Calu3 (cell line): ENCODE measurements at regions not wholly inside any gene's neighbourhood (a gene's known extent, or its start where the extent isn't known, plus 50 kb on each side); places are given as distances from the start of the nearest gene placed in this dataset.

Source experiments
- BruUV-seq: library from RNA; stranded (reverse); fragments of 400-500 nt; replicated peaks from 2 replicates; lab custom pipeline; 2021; lab: Mats Ljungman, UMichigan
- CTCF ChIA-PET: fragments of 300-600 bp; sonication (Branson Sonifier 250); formaldehyde crosslinking; loops from one replicate; lab custom pipeline; 2022; ENCODE audit warnings: antibody characterized with exemption; lab: Charles Lee
- DNase-seq: peaks from one replicate; pipeline ENCODE4 v3.0.0; 2022
- H3K27ac Mint-ChIP-seq: one replicate; pipeline ENCODE4 v1.8.0; 2022; ENCODE audit warnings: mixed read lengths; ENCODE audit not compliant: unreplicated experiment
- H3K27me3 Mint-ChIP-seq: one replicate; pipeline ENCODE4 v1.8.0; 2022; ENCODE audit warnings: mixed read lengths; ENCODE audit not compliant: unreplicated experiment
- H3K36me3 Mint-ChIP-seq: one replicate; pipeline ENCODE4 v1.8.0; 2022; ENCODE audit warnings: mild to moderate bottlenecking, moderate library complexity, mixed read lengths; ENCODE audit not compliant: insufficient read depth, unreplicated experiment
- H3K4me1 Mint-ChIP-seq: one replicate; pipeline ENCODE4 v1.8.0; 2022; ENCODE audit warnings: mild to moderate bottlenecking, low read depth, mixed read lengths; ENCODE audit not compliant: unreplicated experiment
- H3K4me3 Mint-ChIP-seq: one replicate; pipeline ENCODE4 v1.8.0; 2022; ENCODE audit warnings: mild to moderate bottlenecking, low read depth, moderate library complexity, mixed read lengths; ENCODE audit not compliant: unreplicated experiment
- H3K9me3 Mint-ChIP-seq: one replicate; pipeline ENCODE4 v1.8.0; 2022; ENCODE audit warnings: low read depth, mixed read lengths; ENCODE audit not compliant: unreplicated experiment
- CTCF ChIP-seq: fragments of 200-600 bp; IDR thresholded peaks from one replicate; pipeline ENCODE4 v1.8.0; 2022; ENCODE audit warnings: antibody characterized with exemption; ENCODE audit not compliant: unreplicated experiment
- intact Hi-C: fragments of 100-400 bp; cut with micrococcal nuclease; formaldehyde crosslinking; loops from one replicate; pipeline ENCODE4 v1.10.0; 2022; ENCODE audit not compliant: unreplicated experiment

GRCh38 chr20:4300401-4300800 lies 51.3 kb upstream of the ADRA1D start:
- intact Hi-C loops = no loop called here
- no peaks in the 10 kb centered on the region for H3K9me3 Mint-ChIP-seq
- no peak for DNase-seq
- no peaks in the 10 kb centered on the region for H3K36me3 Mint-ChIP-seq
- no peaks in the 10 kb centered on the region for H3K4me1 Mint-ChIP-seq
- CTCF ChIA-PET = no interaction called here
- no peak overlapping the region for H3K27ac Mint-ChIP-seq
- H3K27me3 Mint-ChIP-seq = peaks cover 100% of the 10 kb centered on the region
- no peak overlapping the region for H3K4me3 Mint-ChIP-seq
- BruUV-seq = no TSS peak
- no peak for TF ChIP-seq CTCF

GRCh38 chr20:4299773-4300172 lies 50.7 kb upstream of the ADRA1D start:
- no peaks in the 10 kb centered on the region for H3K9me3 Mint-ChIP-seq
- TF ChIP-seq CTCF = no peak
- H3K4me3 Mint-ChIP-seq = no peak overlapping the region
- CTCF ChIA-PET = no interaction called here
- no peaks in the 10 kb centered on the region for H3K36me3 Mint-ChIP-seq
- H3K4me1 Mint-ChIP-seq = no peaks in the 10 kb centered on the region
- H3K27ac Mint-ChIP-seq = no peak overlapping the region
- H3K27me3 Mint-ChIP-seq = peaks cover 100% of the 10 kb centered on the region
- DNase-seq = no peak
- BruUV-seq = no TSS peak
- intact Hi-C loops = no loop called here

GRCh38 chr20:4299216-4299615 lies 50.1 kb upstream of the ADRA1D start:
- DNase-seq = no peak
- H3K36me3 Mint-ChIP-seq = no peaks in the 10 kb centered on the region
- no peak overlapping the region for H3K4me3 Mint-ChIP-seq
- H3K4me1 Mint-ChIP-seq = no peaks in the 10 kb centered on the region
- H3K27ac Mint-ChIP-seq = no peak overlapping the region
- no peak for TF ChIP-seq CTCF
- H3K27me3 Mint-ChIP-seq = peaks cover 94% of the 10 kb centered on the region
- no peaks in the 10 kb centered on the region for H3K9me3 Mint-ChIP-seq
- CTCF ChIA-PET = no interaction called here
- intact Hi-C loops = no loop called here
- no TSS peak for BruUV-seq
